GM21717 (cell line): ENCODE measurements at regions not wholly inside any gene's neighbourhood (a gene's known extent, or its start where the extent isn't known, plus 50 kb on each side); places are given as distances from the start of the nearest gene placed in this dataset.

Experiments
- ATAC-seq: cut with Tn5 transposase; IDR thresholded peaks from one replicate; pipeline ENCODE4 v1.9.1; 2021; ENCODE audit warnings: mild to moderate bottlenecking, moderate library complexity; ENCODE audit not compliant: unreplicated experiment

DNA sequence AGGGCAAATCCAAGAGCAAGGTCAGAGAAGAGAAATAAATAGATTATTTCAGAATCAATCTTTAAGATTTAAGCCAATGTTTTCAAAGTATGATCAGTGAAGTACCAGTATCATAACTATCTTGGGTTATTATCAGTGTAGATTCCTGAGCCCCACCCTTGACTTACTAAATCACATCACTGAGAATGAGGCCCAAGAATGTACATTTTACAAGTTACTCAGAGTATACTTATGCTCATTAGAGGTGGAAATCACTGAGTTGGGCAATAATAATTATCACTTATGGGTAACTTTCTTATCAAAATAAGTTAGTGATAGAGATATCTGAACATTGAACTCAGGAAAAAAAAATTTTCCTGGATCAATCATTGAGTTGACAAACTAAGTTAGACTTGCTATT is 121.6 kb upstream of the NOCT start:
- ATAC-seq = no peak

DNA sequence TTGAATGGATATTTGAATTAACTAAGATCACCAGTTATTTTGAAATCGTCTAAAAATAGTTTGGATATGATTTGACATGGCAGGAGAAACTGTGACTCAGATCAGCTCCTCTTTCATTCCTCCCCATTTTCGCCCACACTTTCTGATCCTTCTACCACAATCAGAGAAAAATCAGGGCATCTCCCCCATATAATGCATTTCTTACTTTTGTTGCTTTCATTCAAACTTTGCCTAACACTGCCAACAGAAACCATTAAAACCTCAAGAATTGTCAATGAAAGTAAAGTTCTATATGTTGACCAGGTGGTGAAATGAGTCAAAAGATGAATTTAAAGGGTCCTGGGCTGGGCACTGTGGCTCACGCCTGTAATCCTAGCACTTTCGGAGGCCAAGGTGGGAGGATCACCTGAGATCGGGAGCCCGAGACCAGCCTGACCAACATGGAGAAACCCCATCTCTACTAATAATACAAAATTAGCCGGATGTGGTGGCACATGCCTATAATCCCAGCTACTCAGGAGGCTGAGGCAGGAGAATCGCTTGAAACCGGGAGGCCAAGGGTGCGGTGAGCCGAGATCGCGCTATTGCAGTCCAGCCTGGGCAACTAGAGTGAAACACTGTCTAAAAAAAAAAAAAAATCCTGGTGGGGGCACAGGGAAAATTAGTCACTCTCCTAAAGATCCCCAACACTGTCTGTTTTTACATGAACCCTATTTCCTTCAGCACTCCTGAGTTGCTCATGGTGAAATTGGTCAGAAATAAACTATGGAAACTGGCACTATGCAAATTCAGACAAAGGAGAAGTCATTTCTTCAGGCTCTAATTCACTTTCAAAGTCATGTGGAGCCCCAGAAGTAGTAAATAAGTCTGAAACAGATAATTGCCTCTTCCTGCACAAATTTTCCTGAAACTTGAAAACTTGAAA is 122.8 kb upstream of the NOCT start:
- peak; percentile 61 for ATAC-seq

DNA sequence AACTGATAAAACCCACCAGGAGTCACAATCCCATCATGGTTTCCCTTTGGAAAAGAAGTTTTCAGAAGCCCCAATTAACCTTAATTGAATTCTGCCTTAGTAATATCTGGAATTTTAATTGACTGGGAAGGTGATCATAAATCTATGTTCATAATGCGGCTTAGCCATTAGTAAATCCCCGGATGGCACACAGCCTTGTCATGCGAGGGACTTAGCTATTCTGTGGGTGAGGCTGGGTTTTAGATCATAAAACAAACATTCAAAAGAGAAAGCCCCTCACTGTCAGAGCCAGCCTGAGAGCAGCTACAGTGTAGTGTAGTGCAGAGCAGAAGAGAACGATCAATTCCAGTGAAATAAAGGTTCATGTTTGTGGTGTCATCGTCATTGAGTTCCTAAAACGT is 124.0 kb upstream of the NOCT start:
- no peak for ATAC-seq

DNA sequence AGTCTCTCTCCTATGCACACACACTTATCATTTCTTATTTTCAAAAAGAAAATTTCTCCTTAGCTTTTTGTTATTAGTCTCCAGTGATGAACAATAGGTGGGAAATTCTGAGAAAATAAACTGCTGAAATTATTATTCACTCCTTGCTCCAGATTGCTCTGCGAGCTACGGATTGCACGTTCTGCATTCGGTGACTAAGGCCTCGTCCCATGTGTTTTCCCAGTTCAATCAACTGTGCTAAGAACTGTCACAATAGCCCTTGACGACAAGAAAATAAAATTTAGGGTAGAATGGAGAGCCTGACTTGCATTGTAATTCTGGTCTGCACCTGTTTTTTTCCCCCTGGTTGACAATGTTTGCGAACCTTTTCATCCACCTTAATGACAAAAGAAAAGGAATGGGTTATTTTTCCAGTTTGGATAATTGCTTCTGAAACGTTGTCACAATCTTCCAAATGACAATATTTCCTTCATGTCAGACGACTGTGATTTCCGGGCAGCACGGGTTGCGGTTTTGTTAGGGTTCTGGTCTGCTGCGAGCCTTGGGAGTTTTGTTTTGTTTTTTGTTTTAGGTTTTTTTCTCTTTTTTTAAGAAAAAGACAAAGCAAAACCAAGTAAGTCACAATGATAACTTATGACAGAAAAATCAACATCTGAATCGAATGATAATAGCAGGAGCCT is 124.5 kb upstream of the NOCT start:
- ATAC-seq = no peak

DNA sequence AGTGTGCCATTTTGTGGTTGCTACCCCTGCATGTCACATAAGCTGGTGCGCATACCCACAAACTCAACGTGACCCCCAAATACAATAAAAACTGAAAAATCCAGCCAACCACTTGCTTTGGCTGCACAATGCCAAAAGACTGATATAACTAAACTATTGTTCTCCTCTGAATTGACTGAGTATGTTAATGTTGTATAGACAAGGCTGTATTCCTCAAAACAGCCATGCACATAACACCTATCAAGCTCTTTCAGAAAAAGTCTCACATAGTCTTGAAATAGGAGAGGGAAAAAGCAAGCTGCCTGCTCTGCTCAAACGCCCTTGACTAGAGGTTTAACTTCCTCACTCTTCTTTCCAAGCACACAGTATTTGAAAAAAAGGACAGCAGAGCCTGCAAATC is 126.4 kb upstream of the NOCT start:
- ATAC-seq = no peak

DNA sequence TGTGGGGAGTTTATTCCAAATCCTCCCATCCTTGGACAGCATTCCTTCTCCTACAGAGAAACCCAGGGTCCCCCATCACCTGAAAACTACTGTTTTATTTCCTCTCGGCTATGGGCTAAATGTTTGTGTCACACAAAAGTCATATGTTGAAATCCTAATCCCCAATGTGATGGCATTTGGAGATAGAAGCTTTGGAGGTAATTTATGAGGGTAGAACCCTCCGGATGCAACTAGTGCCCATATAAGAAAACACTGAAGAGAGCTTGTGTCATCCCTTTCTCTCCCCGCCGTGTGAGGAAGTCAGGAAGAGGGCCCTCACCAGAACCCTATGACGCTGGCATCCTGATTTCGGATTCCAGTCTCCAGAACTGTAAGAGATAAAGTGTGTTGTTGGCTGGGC is 127.8 kb upstream of the NOCT start:
- no peak for ATAC-seq

DNA sequence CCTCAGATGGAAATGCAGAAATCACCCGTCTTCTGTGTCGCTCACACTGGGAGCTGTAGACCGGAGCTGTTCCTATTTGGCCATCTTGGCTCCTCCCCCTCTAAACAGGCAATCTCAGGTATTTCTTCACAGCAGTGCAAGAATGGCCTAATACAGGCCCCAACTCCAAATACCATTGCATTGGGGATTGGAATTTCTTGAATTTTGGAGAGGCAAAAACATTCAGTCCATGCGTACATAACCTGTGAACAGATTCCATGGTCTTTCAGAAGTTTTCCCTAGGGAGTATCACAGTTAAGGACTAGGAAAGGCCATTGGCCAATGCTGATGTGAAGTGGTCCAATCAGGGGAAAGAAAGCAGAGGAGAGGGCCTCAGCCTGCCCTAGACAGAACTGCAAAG is 128.2 kb upstream of the NOCT start:
- no peak for ATAC-seq

DNA sequence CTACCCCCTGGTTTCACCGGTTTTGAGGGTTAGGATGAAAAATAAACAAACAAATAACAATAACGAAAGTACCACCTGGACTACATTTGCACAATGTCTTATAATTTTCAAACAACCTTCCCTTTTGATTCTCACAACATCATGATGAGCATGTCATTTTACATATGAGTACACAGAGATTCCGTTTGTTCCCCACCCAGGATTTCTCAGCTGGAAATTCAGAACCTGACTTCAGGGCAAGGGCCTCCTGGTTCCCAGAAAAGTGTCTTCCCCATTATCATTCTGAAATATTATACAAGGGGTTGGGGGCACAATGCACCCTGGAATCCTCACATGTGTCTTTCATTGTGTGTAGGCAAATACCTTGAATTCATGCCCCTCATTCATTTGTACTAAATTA is 135.8 kb upstream of the NOCT start:
- ATAC-seq = no peak

DNA sequence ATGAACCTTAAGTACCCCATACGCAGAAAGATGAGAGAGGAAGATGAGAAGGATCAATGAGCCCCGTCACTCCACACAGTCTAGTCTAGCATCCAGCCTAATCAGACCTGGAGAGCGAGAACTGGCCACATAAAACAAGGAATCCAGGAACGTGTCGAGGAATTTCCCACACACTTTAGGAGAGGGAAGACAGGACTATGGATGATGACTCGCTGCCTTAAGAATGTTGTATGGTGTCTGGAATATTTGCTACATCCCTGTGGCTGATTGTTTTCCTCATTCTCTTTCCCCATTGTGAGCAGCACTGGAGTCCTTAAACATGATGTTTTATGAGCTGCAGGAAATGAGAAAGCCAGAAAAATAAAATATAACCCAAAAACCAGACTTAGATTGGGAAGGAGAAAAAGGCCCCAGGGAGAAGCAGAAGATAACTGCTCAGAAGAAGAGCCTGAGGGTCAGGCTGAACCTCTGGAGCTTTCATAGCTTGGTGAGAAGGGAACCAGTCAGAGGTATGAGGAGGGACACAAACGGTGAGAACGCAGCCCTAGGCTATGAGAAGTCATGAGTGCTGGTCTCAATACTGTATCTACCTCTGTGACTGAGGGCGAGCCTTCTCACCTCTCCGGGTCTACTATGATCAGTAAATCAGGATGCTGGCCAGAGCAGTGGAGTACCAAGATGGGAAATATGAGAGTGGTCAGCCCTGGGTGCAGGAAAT is 139.5 kb upstream of the NOCT start:
- ATAC-seq = no peak

DNA sequence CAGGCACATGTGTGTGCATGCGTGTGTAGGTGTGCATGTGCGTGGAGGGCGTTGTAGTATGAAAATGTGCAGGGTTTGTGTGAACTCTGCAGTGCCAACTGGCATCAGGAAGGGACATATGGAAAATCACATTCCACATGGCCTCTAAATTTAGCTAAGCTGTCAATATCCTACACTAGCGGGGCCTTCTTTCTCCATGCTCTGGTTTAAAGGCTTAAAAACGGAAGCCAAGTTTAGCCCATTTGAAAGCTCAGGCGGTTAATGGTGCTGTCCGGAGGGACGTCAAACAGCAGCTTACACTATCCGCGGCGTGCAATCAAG is 144.1 kb upstream of the NOCT start:
- ATAC-seq = no peak

DNA sequence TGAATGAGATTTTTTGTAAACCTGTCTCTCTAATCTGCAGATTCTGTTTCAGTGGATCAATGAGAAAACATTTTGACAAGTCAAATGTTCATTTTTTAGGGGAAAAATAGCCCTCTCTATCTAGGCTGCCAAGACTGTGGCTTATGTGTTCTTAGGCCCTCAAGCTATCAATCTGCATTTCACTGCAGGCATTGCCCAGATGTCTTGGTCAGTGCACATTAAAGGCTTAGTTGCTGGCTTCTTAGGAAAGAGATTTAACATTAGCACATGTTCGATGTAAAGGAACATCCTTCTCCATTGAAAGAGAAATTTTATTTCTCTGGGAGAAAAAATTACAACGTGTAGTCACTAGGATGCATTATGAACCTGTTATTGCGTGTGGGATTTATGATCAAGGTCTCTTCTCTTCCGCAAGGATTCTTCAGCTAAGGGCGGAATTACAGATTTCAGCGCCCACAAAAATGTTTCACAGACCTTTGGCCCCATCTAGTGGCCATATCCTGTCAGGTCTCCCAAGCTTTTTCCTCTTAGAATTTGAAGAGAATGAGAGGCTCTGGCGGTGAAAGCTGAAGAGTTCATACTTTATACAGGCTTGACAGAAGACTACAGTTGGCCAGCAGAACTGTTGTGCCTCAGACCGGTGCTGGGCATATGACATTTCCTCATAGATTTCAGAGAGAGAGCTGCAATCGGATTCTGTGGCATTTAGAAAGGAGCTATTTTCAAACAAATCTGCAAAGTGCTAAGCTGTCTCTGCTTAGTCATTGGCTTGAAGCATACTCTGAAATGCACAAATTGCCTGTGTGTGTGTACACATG is 144.6 kb upstream of the NOCT start:
- ATAC-seq = peak; percentile 63

DNA sequence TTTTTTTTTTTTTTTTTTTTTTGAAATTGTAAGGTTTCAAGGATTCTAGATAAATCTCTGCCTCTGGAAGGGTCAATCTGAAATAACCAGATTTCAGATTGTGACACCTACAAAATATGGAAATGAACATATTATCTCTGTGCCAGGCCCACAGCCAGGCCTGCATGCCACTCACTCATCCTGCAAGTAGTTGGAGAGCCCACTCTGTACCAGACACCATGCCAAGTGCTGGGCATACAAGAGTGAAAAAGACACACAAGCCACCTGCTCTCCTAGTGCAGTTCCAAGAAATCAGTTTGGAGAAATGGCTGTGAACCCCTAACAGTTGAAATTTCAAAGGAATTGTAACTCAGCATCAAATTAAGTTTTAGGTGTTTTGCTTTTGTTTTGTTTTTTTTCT is 145.9 kb upstream of the NOCT start:
- no peak for ATAC-seq

DNA sequence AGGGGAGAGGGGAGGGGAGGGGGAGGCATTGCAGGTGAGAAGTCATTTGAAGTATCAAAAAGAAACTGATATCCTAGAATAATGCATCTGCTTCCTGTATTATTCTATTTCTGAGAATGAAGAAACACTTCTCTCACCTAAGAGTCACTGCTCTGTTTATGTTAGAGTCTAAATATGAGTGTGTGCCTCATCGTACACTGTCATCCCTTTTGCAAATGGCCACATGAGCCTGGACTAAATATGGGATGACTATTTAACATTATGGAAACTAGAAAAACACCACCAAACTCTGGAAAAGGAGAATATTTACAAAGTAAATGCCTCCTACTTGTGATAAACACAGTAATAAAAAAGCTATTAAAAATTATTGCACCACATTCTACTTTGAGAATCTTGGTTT is 146.4 kb upstream of the NOCT start:
- ATAC-seq = no peak

DNA sequence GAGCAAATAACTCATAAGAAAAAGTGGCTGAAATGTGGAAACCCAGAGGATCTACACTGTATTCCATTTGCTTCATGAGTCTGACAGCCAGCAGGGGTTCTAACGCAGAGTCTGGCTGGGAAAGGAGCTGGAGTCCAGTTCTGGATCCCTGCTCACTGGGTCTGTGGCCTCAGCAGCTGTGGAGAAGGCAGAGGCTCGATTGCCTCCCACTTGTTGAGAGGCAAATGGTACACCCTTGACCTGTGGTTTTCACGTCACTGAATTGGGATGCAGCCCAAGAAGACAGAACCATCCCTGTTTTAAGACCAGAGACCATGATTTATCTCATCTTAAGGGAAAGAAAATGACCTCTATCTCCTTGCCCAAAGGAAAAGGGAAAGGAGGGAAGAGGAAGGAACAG is 147.0 kb upstream of the NOCT start:
- ATAC-seq = no peak

DNA sequence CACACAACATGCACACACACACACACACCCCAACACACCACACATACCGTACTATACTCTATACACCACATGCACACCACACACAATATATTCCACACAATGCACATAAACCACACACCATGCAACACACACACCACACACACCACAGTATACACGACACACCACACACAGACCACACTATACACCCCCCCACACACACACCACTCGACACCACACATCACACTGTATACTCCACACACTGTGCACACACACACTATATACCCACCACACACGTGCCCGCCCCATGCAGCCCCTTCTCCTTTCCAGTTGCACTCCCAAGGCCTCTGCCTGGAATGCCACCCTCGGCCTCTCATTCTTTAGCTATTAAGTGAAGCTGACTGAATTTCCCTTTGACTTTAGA is 148.2 kb upstream of the NOCT start:
- no peak for ATAC-seq

DNA sequence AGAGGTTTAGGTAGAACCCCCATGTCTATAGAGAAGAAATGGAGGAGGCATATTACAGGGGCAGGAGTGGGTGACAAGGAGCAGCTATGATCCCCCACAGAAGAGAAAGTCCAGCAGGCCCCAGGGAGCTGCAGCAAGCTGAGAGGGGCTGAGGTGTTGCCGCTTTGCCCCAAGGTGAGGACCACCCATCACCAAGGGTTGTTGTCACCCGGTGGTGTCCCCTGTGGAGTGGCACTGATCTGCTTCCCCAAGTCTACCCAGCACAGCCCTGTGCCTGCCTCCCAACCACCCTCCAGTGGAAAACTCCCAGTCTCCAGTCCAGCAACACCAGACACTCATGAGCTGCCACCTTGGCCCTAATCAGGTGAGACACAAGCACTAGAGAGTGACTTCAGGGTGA is 149.3 kb upstream of the NOCT start:
- ATAC-seq = no peak

DNA sequence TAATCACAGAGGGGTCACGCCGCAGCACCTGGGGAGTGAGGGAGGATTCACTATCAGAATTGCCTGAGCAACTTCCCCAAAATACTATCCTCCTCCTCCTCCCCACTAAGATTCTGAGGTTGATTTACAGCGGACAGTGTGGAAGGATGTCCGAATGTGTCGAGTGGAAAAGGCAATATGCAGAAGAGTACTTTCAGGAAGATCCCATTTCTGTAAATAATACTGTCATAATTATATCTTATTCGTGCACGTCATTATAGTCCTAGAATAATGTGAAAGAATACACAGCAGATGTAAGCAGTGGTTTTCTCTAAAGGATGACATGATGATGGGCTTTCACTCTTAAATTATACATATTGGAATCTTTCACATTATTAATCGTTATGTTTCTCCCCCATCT is 149.8 kb upstream of the NOCT start:
- ATAC-seq = no peak

DNA sequence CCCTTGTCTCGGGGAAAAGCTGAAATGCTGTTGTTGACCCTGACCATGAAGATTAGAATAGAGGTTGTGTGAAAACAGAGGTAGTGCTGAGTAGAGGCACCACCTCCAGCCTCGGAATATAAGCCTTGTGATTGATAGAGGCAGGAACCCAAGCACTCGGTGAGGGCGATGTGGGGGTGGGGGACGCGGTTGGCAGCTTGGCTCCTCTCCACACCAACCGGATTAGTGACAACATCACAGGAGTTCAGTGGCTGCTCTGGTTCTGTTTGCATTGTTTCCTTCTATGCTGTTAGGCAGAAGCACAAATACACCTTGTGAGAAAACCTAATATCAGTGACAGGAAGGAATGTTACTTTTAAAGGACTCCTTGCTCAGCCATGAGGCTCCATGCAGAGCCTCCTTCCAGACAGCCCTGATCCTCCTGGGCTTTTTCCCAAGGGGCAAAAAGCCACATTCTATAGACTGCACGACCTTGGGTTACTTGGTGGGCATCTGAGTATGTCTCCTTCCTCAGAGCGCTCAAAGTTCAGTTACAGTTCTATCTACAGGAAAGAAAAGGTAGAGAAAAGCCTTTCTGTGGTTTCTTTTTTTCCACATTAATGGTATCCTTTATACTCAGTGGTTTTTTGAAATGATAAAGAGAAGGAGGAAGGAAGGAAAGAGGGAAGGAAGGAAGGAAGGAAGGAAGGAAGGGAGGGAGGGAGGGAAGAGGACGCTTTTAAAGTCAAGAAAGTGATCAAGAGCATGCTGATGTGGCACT is 150.4 kb upstream of the NOCT start:
- no peak for ATAC-seq

DNA sequence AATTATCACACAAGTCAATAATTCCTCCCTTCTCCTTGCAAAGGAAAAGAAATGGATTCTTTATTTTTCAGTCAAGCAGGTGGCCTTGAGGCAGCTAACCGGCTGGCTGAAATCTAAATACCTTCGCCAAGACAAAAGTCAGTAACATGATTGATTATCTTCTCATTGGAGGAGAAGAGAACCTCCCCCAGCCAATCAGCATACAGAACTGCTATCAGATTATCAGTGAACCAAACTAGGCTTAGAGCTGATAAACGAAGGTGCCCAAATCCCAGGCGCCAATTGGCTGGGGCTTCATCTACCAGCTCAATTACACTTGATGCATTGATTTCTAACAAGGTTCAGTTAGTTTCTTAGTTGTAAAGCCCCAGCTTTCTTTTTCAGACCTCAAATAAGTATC is 152.4 kb upstream of the NOCT start:
- no peak for ATAC-seq

DNA sequence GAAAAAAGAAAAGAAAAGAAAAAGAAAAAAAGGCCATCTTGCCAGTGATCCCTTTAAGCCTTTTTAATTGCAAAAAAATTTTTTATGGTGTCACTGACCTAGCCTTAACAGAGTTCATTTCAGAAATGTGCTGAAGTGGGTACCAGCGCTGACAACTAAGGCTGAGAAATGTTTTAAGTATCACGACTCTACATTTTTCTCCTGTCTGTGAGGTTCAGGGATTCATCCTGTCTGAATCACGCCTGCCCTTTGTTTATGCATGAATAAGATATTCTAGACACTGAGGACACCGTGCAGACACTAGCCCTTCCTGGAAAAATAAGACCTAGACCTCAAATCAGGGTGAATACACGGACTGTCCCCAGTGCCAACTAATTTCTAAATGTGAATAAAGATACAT is 154.4 kb upstream of the NOCT start:
- no peak for ATAC-seq
